Ovary (tissue), 3 donors: ENCODE measurements at regions not wholly inside any gene's neighbourhood (a gene's known extent, or its start where the extent isn't known, plus 50 kb on each side); places are given as distances from the start of the nearest gene placed in this dataset.

Experiments
- EP300 ChIP-seq: sonication (generic); formaldehyde crosslinking; IDR thresholded peaks from one replicate; pipeline ENCODE4 v1.6.1; 2017; ENCODE audit warnings: antibody characterized with exemption
- POLR2A ChIP-seq: fragments of 450-650 bp; IDR thresholded peaks from one replicate; pipeline ENCODE4 v1.6.1; 2017; ENCODE audit warnings: antibody characterized with exemption, mild to moderate bottlenecking, moderate library complexity
- TF ChIP-seq, protein P1 (sequence below), 3 donors: fragments of 450-650 bp in 2 of 3; fragments of 200-600 bp in 1 of 3; IDR thresholded peaks; one replicate each; pipeline versions ENCODE4 v1.5.1 to v1.8.0; 2016 to 2022; ENCODE audit warnings: antibody characterized with exemption in 3 of 3, mild to moderate bottlenecking in 1 of 3
- donor health status: DM: no; HTN: no; CAD: no.

DNA sequence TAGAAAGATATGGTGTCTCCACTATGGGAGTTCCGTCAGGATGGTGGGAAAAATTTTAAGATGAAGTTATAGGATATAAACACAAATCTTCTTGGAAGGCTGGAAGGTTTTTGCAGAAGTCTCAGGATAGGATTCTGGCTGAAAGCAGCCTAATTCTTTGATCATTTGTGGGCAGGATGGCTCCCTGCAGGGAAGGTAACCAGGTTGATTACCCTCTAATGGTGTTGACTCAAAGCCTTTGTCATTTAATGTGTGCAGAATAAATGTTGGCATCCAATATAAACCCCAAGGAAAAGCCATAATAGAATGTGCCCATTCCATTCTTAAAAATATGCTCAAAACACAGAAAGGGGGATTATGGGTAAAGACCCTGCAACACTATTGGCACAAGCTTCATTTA is 204.3 kb downstream of the EPM2A start:
- TF ChIP-seq, protein P1, sequence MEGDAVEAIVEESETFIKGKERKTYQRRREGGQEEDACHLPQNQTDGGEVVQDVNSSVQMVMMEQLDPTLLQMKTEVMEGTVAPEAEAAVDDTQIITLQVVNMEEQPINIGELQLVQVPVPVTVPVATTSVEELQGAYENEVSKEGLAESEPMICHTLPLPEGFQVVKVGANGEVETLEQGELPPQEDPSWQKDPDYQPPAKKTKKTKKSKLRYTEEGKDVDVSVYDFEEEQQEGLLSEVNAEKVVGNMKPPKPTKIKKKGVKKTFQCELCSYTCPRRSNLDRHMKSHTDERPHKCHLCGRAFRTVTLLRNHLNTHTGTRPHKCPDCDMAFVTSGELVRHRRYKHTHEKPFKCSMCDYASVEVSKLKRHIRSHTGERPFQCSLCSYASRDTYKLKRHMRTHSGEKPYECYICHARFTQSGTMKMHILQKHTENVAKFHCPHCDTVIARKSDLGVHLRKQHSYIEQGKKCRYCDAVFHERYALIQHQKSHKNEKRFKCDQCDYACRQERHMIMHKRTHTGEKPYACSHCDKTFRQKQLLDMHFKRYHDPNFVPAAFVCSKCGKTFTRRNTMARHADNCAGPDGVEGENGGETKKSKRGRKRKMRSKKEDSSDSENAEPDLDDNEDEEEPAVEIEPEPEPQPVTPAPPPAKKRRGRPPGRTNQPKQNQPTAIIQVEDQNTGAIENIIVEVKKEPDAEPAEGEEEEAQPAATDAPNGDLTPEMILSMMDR (IDR thresholded peaks at IDR 0.05): no peak
- TF ChIP-seq EP300 (no peak), POLR2A (no peak)
